Rectal smooth muscle tissue (tissue), 1 donor: ENCODE measurements at regions not wholly inside any gene's neighbourhood (a gene's known extent, or its start where the extent isn't known, plus 50 kb on each side); places are given as distances from the start of the nearest gene placed in this dataset.

Source experiments
- H3K27ac ChIP-seq: one replicate; pipeline ENCODE4 v1.7.0; 2013; ENCODE audit warnings: low read depth, low read length, inconsistent platforms
- H3K27me3 ChIP-seq: one replicate; pipeline ENCODE4 v1.7.0; 2013; ENCODE audit warnings: low read length; ENCODE audit not compliant: control insufficient read depth, insufficient read depth
- H3K36me3 ChIP-seq: one replicate; pipeline ENCODE4 v1.7.0; 2013; ENCODE audit warnings: low read length; ENCODE audit not compliant: control insufficient read depth, insufficient read depth
- H3K4me1 ChIP-seq: one replicate; pipeline ENCODE4 v1.7.0; 2013; ENCODE audit warnings: low read length; ENCODE audit not compliant: control insufficient read depth, insufficient read depth
- H3K4me3 ChIP-seq: one replicate; pipeline ENCODE4 v1.7.0; 2013; ENCODE audit warnings: low read length
- H3K9ac ChIP-seq: one replicate; pipeline ENCODE4 v1.7.0; 2013; ENCODE audit warnings: low read length

DNA sequence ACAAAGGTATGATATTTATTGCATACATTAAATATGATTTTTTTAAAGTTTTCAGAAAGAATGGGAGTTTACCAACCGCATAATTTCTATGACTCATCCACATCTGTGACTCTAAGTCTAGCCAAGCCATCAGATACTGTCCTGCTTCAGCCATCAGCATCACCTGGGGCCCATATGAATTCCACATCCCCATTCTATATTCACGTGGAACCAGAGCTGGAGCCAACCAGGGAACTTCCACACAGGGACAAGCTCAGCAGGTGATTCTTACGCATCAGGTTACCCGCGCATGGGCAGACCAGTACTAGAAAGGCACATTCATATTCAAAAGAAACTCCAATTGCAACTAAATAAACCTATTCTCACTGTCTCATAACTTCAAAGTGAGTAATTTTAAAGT is 817.7 kb upstream of the IGFBP3 start:
- Histone ChIP-seq H3K4me1 (peaks cover 4% of the 10 kb centered on the region), H3K4me3 (no peak overlapping the region), H3K27me3 (no peaks in the 10 kb centered on the region), H3K27ac (no peak overlapping the region), H3K9ac (no peak overlapping the region), H3K36me3 (no peaks in the 10 kb centered on the region)

DNA sequence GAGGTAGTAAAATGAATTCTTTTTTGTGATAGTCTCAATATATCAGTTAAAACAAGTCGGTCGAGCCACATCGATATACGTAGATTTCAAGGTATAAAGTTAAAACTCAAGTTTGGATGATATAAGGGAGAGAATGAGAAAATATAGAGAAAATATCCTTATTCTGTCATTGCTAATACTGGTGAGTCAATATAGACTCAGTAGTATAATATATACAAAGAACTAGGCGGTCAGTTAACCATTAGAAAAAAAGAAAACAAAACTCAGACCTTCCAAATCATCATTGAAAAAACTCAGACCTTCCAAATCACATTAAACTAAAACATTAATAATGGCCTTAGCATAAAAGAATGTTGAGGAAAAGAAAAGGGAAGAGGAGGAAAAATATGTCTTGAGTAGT is 817.1 kb upstream of the IGFBP3 start:
- H3K4me3 ChIP-seq = no peak overlapping the region
- H3K9ac ChIP-seq = no peak overlapping the region
- H3K36me3 ChIP-seq = no peaks in the 10 kb centered on the region

DNA sequence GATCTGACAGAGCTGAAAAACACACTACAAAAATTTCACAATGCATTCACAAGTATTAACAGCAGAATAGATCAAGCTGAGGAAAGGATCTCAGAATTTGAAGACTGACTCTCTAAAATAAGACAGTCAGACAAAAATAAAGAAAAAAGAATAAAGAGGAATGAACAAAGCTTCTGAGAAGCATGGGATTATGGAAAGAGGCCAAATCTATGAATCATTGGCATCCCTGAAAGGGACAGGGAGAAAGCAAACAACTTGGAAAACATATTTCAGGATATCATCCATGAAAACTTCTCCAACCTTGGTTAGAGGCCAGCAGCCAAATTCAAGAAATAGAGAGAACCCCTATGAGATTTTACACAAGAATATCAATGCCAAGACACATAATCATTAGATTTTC is 804.8 kb upstream of the IGFBP3 start:
- H3K4me1 ChIP-seq = no peaks in the 10 kb centered on the region
- H3K36me3 ChIP-seq = no peaks in the 10 kb centered on the region
- H3K9ac ChIP-seq = no peak overlapping the region
- H3K4me3 ChIP-seq = no peak overlapping the region
- no peak overlapping the region for H3K27ac ChIP-seq
- no peaks in the 10 kb centered on the region for H3K27me3 ChIP-seq

More for the DNA sequence above, 817.1 kb upstream of the IGFBP3 start:
- Histone ChIP-seq H3K27me3 (no peaks in the 10 kb centered on the region), H3K4me1 (peaks cover 4% of the 10 kb centered on the region), H3K27ac (no peak overlapping the region)

DNA sequence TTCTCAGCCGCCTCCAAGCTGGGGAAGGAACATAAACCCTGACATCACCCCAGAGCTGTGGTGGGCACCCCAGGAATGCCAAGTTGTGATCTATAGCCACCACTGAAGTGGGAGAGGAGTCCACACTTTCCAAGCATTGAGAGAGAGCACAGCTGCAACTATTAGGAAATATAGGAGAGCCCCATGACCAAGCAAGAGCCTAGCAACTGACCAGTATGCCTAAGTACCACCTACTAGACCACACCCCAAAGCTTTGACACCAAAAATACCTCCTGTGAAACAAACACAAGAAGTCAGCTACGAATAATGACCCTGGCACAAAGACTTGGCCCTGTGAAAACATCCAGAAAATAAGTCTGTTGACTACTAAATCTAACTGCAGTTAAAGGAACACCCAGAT is 804.1 kb upstream of the IGFBP3 start:
- no peaks in the 10 kb centered on the region for H3K36me3 ChIP-seq
- no peaks in the 10 kb centered on the region for H3K4me1 ChIP-seq
- no peak overlapping the region for H3K9ac ChIP-seq
- H3K4me3 ChIP-seq = no peak overlapping the region
- H3K27me3 ChIP-seq = no peaks in the 10 kb centered on the region
- H3K27ac ChIP-seq = no peak overlapping the region

DNA sequence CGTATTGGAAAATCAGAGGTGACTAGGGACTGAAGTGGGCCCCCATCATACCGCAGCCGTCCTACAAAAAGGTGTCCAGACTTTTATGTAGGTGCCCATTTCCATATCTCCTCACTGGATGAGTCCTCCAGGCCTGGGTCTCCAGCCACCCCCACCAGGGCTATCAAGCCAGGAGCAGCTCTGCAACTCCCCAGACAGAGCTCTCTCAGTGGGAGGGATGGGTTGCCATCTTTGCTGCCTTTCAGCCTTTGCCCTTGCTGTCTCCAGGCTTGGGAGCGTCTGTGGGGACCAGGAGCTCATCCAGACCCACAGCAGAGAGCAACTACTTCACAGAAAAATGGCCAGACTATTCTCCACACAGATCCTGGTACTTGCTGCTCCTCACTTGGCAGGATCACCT is 802.7 kb upstream of the IGFBP3 start:
- Histone ChIP-seq H3K9ac (no peak overlapping the region), H3K4me3 (no peak overlapping the region), H3K36me3 (no peaks in the 10 kb centered on the region), H3K27ac (no peak overlapping the region), H3K27me3 (no peaks in the 10 kb centered on the region), H3K4me1 (no peaks in the 10 kb centered on the region)

DNA sequence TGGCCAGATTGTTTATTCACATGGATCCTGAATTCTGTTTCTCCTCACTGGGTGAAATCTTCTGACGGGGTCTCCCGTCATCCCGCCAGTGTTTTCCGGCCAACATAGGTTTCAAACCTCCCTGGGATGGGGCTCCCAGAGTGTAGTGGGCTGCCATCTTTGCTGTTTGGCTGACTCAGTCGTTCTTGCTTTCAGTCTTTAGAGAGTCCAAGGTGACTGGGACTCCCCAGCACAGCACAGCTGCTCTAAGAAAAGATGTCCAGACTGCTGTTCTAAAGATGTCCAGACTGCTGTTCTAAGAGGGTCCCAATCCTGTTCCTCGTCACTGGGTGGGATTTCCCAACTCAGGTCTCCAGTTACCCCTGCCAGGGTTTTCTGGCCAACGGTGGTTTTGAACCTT is 801.9 kb upstream of the IGFBP3 start:
- Histone ChIP-seq H3K27me3 (no peaks in the 10 kb centered on the region), H3K9ac (no peak overlapping the region), H3K27ac (no peak overlapping the region), H3K4me1 (no peaks in the 10 kb centered on the region), H3K4me3 (no peak overlapping the region), H3K36me3 (no peaks in the 10 kb centered on the region)

DNA sequence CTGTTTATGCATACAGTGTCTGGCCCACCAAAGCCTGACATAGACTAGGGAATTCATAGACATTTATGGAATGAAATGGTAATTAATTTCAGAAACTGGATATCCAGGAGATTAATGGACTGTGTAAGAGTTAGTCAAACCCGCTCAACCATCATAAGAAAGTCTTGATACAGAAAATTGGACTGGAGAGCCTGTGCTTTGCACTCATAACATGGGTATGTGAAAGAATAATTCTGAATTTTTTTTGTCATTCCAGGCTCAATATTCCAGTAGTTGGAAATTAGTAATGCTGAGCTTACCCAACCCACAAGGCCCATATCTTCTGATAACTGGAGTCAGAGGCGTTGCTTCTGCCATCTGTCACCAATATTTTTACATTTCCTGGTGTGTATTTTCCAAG is 799.7 kb upstream of the IGFBP3 start:
- H3K27me3 ChIP-seq = no peaks in the 10 kb centered on the region
- H3K36me3 ChIP-seq = no peaks in the 10 kb centered on the region
- no peaks in the 10 kb centered on the region for H3K4me1 ChIP-seq
- H3K4me3 ChIP-seq = no peak overlapping the region
- no peak overlapping the region for H3K9ac ChIP-seq
- no peak overlapping the region for H3K27ac ChIP-seq

DNA sequence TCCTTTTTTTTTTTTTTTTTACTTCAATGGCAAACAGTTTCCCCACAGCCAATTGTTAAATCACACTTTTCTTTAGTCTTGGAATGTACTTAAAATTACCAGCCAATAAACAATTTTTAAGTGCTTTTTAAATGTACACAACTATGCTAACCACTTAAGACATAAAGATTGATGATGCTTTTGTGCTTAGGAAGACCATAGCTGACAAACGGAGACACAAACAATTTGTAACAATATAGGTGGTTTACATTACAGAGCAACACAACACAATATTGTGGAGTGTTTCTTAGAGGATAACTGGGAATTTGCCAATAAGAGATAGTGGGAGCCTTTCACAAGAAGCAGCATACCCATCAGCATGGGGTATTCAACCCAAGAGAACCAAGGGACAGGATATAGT is 798.5 kb upstream of the IGFBP3 start:
- H3K36me3 ChIP-seq = no peaks in the 10 kb centered on the region
- H3K27ac ChIP-seq = no peak overlapping the region
- no peak overlapping the region for H3K9ac ChIP-seq
- H3K4me1 ChIP-seq = no peaks in the 10 kb centered on the region
- no peak overlapping the region for H3K4me3 ChIP-seq
- no peaks in the 10 kb centered on the region for H3K27me3 ChIP-seq

DNA sequence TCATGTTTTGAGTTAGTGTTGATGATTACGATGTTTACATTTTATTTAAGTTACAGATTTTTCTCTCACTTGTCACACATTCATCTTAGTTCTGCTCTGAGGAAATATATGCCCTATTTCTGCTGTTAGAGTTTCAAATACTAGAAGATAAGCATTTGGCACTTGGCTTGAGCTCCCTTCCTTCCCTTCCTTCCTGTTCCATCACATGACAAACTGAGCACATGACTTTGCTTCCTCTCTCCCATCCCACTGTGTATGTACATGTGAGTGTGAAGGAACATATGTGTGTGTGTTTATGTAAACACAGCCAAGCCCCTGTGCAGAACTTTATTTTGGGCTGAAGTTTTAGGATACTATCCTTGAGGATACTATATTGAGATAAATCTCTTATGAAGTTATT is 795.9 kb upstream of the IGFBP3 start:
- no peaks in the 10 kb centered on the region for H3K36me3 ChIP-seq
- no peak overlapping the region for H3K27ac ChIP-seq
- H3K4me1 ChIP-seq = no peaks in the 10 kb centered on the region
- H3K4me3 ChIP-seq = no peak overlapping the region
- H3K9ac ChIP-seq = no peak overlapping the region
- H3K27me3 ChIP-seq = no peaks in the 10 kb centered on the region

DNA sequence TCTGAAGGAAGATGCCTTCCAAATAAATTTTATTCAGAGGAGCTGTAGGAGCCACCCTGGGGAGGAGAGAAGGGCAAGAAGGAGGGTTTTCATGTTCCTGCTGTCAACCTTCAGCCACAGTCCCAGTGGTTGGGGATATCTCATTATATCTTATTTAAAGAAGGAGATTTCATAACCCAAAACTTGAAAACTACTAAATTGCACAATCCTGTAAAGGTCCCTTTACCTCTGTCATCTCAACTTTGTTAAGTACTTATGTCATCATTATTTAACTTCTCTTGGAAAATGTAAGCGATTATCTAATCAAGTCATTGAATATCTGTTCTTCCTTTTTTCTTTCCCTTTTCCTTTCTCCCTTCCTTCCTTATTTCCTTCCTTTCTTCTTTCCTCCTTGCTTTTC is 794.5 kb upstream of the IGFBP3 start:
- no peaks in the 10 kb centered on the region for H3K4me1 ChIP-seq
- no peak overlapping the region for H3K27ac ChIP-seq
- no peak overlapping the region for H3K9ac ChIP-seq
- H3K4me3 ChIP-seq = no peak overlapping the region
- no peaks in the 10 kb centered on the region for H3K27me3 ChIP-seq
- no peaks in the 10 kb centered on the region for H3K36me3 ChIP-seq

DNA sequence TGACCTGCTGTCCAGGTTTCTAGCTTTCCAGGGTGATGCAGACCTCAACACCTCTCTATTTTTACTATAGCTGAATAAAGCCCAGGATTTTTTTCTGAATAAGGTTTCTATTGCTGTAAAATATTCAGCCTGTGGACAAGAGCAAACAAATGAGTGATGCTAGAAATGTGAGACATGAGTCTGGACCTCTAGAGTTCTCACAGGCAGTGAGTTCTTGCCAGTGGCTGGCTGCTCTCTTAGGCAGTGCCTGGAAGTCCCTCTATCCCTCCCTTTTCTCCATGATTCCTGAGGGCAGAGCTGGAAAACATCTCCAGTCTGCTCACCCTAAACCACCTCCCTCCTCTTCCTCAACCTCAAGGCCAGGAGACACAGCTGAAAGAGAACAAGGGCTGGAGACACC is 793.8 kb upstream of the IGFBP3 start:
- Histone ChIP-seq H3K4me3 (no peak overlapping the region), H3K4me1 (no peaks in the 10 kb centered on the region), H3K27ac (no peak overlapping the region), H3K36me3 (no peaks in the 10 kb centered on the region), H3K27me3 (no peaks in the 10 kb centered on the region), H3K9ac (no peak overlapping the region)

DNA sequence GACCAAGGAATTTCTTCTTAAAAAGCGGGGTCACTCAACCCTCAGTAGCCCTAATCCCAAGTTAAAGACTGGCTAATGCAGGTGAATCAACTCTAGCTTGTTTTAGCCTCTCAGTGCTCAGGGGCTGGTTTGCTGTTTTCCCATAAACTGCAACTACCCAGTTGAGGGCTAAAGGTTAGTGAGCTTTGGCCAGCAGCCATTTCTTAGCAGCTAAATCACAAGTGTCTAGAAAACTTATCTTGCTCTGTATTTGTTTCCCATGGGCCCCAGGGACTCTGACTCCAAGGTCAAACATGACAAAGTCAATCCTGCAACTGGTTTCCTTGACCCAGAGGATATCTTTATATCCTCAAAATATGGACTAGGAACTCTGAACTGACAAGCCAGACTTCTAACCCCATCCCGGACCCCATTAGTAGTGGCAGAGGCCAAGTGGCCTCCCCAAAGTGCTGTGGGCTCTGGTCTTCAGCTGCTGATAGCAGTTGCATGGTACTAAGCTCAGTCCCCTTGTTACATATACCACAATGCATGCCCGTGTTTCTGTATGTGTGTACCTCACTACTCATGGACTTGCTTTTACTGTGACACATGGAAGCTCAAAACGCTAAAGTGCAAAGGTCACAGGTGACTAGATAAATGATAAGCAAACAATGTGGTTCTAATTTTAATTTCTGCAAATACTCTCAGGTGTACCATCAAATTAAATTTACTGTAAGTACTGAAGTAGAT is 793.0 kb upstream of the IGFBP3 start:
- no peak overlapping the region for H3K4me3 ChIP-seq
- H3K27me3 ChIP-seq = no peaks in the 10 kb centered on the region
- no peak overlapping the region for H3K9ac ChIP-seq
- H3K4me1 ChIP-seq = no peaks in the 10 kb centered on the region
- H3K27ac ChIP-seq = no peak overlapping the region
- no peaks in the 10 kb centered on the region for H3K36me3 ChIP-seq

DNA sequence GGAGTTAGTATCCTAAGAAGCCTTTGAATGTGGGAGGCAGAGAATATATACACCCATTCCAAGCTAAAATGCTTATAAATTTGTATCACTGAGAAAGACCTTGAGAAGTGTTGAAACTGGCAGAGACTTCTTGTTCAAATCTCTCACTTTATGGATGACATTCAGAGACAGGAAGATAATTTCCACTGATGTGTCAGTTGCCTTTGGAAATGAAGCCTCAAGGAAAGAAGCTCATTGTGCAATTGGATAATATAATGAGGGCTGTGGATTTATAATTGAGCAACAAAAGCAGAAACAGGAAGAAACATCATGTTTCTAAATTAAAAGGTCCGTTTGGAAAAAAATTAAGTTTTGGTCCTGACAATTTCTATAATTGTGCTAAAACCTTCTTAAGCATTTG is 789.9 kb upstream of the IGFBP3 start:
- Histone ChIP-seq H3K9ac (no peak overlapping the region), H3K27me3 (no peaks in the 10 kb centered on the region), H3K27ac (no peak overlapping the region), H3K4me3 (no peak overlapping the region), H3K4me1 (no peaks in the 10 kb centered on the region), H3K36me3 (no peaks in the 10 kb centered on the region)
